ENCODE measurements at regions not wholly inside any gene's neighbourhood (a gene's known extent, or its start where the extent isn't known, plus 50 kb on each side); places are given as distances from the start of the nearest gene placed in this dataset.

DNA sequence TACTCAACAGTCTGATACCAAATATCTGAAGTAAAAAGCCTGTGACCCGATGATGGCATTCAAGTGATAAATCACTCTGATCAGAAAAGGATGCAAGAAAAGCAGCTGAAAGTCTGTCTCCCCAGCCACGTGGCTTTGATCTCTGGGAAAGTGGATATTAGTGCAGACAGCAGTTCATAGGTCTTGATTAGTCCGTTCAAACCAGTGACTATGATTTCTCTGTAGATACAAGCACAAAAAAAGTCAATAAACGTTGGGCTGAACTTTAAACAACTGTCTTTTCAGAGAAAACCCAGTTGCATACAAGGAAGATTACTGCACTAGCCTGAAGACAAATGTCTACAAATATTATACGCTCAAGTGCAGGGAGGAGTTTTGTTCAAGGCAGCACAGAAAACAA, 107.7 kb upstream of the CDC42EP3 start:
- no peak for DNase-seq (ENCODE audit: extremely low read depth in 1 of 11, low read depth in 9 of 11, low spot score in 4 of 11)

DNA sequence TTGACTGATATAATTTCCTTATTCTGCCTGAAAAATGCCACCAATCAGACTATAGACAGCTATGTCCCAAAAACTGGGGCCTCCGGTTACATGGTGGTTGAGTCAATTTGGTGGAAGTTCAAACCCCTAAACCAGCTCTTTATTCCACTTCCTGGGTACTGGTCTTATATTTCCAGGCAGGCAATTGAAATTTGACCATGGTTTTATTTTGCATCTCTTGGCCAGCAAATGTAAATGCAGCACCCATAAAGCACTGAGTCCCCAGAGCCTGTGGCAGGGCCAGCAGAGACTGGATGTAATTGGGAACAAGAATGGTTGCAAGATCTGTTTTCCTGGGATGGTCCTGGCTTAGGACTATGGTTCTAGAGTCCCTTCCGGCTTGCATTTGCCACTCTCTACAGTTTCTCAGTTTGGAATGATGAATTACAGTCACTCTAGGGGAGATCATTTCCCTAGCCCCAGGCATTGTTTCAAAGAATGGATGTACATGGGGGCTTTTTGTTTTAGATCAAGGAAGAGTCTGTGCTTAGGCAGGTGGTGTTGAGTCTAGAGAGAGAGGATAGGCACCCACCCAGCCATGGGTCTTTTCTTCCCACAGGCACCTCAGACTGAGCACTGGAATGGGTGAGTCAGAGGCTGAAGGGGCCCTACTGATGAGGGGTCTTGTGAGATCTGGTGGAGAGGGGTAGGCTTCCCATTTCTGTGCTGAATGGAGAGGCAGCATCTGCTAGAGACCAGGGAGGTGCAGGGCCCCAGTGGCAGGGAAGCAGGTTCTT, 108.4 kb upstream of the CDC42EP3 start:
- DNase-seq (ENCODE audit: extremely low read depth in 1 of 11, low read depth in 9 of 11, low spot score in 4 of 11) = no peak

DNA sequence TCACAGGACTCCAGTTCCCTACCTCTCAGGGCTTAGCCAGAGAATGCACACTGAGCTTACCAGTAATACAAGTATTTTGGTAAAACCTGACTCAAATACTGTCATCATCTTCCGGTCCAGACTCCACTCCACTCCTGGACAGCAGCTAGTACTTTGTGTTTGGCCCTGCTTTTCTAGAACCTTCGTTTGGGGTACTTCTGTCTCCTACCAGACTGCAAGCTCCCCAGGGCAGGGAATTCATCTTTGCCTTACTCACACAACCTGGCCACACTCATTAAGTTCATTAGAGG, 108.9 kb upstream of the CDC42EP3 start:
- DNase-seq (ENCODE audit: extremely low read depth in 1 of 11, low read depth in 9 of 11, low spot score in 4 of 11) = no peak

DNA sequence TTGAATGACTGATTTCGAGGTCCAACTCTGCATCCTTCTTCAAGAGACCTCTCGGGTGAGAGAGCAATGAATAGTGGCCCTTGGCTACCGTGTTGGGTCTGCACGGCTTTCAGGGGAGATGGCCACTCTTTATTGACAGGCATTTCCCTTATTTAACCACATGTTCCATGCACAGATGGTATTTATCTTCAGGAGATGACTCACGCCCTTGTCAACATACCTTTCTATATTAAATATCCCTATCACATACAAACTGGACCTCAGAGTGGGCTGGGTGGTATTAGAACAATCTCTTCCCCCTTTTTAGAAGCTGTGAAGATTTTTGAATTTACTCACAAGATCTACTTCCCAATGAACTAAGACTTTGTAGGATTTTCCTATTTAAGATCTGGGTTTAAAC, 109.6 kb upstream of the CDC42EP3 start:
- DNase-seq (ENCODE audit: extremely low read depth in 1 of 11, low read depth in 9 of 11, low spot score in 4 of 11) = no peak

DNA sequence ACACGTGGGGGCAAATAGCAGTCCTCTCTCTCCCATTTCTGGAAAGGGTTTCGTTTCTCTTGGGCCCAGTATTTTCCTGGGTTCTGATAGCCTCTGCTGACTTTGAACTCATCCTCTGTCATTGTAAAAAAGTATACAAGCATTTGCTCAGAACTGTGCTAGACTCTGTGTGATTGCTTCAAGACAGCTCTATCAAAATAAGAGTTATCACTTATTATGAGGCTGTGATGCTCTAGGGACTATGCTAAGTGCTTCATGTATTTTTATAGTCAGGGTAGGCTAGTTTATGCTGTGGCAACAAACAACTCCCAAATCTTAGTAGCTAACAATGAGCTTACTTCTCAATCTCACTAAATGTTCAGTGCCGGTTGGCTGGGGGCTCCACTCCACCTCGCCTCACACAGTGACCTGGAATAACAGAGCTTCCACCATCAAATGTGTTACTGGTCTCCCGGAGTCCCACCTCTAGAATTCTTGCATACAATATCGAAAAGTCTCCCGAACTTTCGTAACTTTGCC, 110.8 kb upstream of the CDC42EP3 start:
- no peak for DNase-seq (ENCODE audit: extremely low read depth in 1 of 11, low read depth in 9 of 11, low spot score in 4 of 11)

DNA sequence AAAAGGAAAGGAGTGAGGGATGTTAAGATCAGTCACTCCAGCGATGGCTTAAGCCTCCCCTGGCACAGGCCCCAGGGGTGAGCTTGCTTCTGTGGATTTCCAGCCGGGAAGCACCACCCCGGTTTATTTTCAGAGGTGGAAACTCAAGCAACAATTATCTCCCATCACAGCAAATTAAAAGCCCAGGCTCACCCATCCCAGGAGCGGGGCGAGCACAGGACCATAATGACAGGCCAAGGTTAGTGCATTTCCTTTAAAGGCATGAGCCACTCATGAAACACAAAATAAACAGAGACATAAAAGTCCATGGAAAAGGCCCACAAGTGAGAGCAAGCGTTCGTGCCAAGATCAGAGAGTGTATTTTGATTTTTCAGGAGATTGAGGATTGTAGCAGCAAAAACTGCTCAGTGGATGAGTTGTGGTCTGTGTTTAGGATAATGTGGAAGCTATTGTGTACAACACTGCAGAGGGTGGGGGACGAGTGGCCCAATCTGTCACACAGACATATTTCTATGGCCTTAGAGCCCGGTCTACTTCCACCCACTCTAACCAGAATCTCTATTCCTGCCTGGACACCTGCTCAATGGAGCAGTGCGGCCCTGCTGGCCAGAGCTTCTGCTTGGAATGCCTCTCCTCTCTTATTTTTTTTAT, 111.4 kb upstream of the CDC42EP3 start:
- no peak for DNase-seq (ENCODE audit: extremely low read depth in 1 of 11, low read depth in 9 of 11, low spot score in 4 of 11)

DNA sequence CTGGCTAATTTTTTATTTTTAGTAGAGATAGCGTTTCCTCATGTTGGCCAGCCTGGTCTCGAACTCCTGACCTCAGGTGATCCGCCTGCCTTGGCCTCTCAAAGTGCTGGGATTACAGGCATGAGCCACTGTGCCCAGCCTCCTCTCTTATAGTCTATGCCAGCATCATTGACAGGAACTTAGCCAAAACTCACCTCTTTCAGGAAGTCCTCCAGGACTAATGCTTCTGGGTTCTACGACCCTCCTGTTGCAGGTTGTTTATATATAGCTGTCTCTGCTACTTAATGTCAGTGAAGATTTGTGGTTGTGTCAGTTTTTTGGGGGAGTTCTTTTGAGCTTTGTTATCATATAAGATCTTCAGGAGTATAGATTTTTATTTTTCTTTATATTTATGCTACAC, 112.1 kb upstream of the CDC42EP3 start:
- no peak for DNase-seq (ENCODE audit: extremely low read depth in 1 of 11, low read depth in 9 of 11, low spot score in 4 of 11)

DNA sequence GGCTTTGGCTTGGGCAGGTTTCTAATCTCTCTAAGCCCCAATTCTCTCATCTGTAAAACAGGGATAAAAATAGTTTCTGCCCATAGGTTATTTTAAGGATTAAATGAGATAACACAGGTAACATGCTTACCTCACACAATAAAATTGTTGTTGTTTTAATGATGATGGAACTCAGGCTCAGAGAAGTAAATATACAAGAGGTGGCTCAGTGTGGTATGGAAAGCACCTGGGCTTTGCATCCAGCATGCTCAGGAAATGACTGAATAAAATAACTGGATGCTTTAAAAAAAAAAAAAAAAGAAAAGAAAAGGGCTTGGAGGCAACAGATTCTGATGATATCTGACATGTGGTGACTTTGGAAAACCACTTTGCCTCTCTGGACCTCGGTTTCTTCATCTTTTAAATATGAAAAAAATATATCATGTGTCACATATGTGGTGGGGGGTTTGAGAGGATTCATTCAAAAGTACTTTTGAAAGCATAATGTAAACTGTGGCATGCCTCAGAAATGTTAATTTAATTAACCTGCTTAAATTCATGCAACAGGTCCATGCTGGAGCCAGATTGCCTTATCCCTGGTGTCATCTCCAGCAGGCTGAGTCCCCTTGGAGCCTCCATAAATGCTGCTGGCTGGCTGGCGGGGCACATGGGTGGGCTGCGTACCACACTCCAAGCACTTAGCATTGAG, 112.8 kb upstream of the CDC42EP3 start:
- DNase-seq (ENCODE audit: extremely low read depth in 1 of 11, low read depth in 9 of 11, low spot score in 4 of 11) = no peak

DNA sequence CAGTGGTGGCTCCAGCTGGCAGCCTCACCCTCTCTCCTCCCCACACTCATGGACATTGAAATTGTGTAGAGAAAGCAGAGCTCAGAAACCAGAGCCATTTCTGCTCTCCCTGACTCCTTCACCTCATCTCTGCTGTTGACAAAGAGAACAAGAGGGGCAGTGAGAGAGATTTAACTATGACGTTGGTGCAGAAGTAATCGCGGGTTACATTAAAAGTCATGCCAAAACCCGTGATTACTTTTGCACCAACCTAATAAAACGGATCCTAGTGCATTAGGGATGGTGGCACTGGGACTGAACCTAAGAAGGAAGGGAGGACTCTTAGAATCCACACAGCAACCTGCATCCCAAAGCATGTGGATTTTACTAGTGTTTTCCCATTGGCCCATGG, 113.3 kb upstream of the CDC42EP3 start:
- DNase-seq (ENCODE audit: extremely low read depth in 1 of 11, low read depth in 9 of 11, low spot score in 4 of 11) = no peak

DNA sequence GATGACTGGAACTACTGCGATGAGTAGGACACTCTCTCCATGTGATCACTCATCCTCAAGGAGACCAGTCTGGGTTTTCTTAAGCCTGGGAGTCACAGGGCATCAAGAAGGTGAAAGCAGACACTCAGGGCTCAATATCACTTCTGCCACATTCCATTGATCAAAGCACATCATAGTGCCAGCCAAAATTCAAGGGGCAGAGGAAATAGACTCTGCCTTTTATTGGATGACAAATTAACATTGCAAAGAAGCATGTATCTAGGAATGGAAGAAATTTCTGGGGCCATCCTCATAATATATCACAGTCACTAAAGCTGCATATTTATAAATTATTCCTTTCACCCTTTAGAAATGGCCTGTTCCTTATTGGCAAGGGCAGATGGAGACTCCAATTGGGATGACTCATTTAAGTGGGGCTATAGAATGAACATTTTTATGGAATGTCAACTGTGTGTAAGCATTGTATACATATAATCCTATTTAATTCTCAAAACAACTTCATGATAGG, 114.8 kb upstream of the CDC42EP3 start:
- no peak for DNase-seq (ENCODE audit: extremely low read depth in 1 of 11, low read depth in 9 of 11, low spot score in 4 of 11)

DNA sequence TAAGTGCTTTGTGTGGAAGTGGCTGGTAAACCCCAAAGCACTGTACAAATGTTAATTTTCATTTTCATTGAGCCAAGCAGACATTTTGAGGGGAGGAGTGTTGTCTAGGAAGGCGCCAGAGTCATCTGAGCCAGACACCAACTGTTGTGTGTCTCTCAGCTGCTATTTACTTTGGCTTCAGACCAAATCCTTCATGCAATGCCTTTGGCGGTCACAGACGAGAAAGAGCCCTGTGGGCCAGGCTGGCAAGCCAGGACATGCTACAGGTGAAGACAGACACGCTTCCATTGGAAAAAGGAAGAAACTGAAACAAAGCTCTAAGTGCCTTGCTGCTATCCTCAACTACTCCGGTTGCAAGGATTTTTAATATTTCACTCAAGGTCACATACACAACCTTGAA, 115.4 kb upstream of the CDC42EP3 start:
- peak in 1 of 11 donors; percentile 26 for DNase-seq (ENCODE audit: extremely low read depth in 1 of 11, low read depth in 9 of 11, low spot score in 4 of 11)

DNA sequence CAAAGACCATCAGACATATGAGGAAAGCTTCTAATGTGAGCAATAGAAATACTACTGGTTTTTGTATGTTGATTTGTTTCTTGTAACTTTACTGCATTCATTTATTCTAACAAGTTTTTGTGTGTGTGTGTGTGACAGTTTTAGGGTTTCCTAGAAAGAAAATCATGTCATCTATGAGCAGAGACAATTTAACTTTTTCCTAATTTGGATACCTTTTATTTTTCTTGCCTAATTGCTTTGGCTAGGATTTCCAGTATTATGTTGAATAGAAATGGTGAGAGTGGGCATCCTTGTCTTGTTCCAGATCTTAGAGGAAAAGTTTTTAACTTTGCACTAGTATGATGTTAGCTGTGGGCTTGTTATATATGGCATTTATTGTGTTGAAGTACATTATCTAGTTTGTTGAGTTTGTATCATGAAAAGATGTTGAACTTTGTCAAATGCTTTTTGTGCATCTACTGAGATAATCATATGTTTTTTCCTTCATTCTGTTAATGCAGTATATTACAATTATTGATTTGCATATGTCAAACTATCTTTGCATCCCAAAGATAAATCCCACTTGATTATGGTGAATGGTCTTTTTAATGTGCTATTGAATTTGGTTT, 117.3 kb upstream of the CDC42EP3 start:
- no peak for DNase-seq (ENCODE audit: extremely low read depth in 1 of 11, low read depth in 9 of 11, low spot score in 4 of 11)

DNA sequence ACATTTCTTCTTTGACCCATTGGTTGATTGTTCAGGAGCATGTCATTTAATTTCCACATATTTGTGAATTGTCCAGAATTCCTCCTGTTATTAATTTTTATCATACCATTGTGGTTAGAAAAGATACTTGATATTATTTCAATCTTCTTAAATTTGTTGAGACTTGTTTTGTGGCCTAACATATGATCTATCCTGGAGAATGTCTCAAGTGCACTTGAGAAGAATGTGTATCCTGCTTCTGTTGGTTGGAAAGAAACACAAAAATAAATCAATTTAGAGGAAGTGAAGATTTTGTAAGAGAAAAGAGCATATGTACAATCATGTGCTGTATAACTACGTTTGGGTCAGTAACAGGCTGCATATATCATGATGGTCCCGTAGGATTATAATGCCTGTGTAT, 118.6 kb upstream of the CDC42EP3 start:
- no peak for DNase-seq (ENCODE audit: extremely low read depth in 1 of 11, low read depth in 9 of 11, low spot score in 4 of 11)

DNA sequence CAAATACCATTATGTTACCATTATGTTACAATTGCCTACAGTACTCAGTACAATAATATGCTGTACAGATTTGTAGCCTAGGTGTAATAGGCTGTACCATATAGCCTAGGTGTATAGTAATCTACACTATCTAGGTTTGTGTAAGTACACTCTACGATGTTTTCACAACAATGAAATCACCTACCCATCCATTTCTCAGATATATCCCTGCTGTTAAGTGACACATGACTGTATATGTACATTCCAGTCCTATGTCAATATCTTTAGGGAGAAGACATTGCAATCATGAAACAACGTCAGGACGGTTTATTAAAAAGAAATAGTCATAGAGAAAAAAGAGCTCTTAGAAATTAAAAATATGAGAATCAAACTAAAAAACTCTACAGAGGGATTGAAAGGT, 119.0 kb upstream of the CDC42EP3 start:
- DNase-seq (ENCODE audit: extremely low read depth in 1 of 11, low read depth in 9 of 11, low spot score in 4 of 11) = no peak

DNA sequence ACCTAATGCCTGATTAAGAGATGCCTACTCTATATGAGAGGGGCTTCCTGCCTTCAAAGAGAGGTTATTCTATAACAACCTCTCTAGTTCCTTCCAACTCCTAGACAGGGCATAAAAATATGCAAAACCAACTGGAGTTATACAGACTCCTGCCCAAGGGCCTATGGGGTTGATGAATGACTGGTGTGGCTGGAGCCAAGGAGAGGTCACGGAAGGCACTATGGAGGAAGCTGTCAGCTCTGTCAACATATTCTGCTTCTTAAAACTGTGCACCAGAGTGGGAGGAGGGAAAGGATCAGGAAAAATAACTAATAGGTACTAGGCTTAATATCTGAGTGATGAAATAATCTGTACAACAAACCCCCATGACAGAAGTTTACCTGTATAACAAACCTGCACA, 120.9 kb upstream of the CDC42EP3 start:
- DNase-seq (ENCODE audit: extremely low read depth in 1 of 11, low read depth in 9 of 11, low spot score in 4 of 11) = no peak

DNA sequence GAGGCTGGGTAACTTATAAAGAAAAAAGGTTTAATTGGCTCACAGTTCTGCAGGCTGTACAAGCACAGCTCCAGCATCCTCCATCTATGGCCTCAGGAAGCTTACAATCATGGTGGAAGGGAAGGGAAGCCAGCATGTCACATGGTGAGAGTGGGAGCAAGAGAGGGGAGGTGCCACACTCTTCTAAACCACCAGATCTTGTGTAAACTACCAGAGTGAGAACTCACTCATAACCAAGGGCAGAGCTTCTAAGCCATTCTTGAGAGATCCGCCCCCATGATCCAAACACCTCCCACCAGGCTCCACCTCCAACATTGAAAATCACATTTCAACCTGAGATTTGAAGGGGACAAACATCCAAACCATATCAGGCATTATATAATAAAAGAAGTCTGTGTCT, 121.6 kb upstream of the CDC42EP3 start:
- no peak for DNase-seq (ENCODE audit: extremely low read depth in 1 of 11, low read depth in 9 of 11, low spot score in 4 of 11)

DNA sequence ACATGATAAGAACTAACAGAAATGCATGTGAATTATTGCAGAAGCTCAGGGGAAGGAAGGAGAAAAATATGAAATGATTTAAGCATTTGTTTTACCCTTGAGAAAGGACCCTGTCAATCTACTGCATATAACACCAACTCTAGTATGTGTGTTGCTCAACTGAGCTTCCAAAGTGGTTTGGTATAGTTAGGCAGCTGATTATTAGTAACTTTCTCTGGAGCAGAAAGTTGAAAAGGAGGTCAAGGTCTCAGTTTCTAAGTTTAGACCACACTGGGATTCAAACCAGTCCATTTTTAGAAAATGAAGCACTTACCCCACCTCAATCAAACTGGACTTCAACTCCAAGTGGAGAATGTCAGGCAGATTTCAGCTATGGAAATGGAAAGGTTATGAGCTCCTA, 123.3 kb upstream of the CDC42EP3 start:
- no peak for DNase-seq (ENCODE audit: extremely low read depth in 1 of 11, low read depth in 9 of 11, low spot score in 4 of 11)

DNA sequence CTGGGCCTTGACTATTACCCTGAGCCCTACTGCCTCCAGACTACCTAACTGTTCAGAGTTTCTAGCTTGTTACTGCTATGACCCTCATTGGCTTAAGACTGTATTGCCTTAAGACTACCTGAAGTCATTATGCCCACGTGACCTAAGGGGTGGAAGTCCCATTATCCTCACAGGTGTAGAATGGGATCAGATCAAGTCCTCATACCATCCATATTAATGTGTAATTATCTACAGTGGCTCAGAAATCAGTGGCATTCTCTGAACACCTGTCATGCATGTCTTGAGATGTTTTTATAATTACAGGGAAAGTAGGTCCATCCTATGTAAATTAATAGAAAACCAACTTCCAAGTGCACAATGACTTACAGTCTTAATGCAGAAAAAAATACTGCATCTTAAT, 124.0 kb upstream of the CDC42EP3 start:
- no peak for DNase-seq (ENCODE audit: extremely low read depth in 1 of 11, low read depth in 9 of 11, low spot score in 4 of 11)

DNA sequence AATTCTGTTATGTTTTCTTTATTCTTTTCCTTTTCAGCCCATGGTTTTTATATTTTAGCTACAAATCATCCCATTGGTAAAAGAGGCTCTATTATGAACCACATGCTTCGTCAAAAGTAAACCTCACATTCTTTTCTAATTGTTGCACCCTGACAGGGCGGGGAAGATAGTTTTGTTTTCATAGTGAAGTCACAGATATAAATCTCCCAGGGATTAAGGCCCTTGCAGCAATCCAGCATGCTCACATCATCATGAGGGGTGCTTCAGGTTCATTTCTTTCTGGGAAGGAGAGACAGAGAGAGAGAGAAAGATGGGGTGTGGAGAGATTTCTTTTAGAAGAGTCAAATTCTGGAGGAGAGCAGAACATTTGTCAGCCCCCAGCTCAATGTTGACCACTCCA, 124.5 kb upstream of the CDC42EP3 start:
- DNase-seq (ENCODE audit: extremely low read depth in 1 of 11, low read depth in 9 of 11, low spot score in 4 of 11) = no peak

DNA sequence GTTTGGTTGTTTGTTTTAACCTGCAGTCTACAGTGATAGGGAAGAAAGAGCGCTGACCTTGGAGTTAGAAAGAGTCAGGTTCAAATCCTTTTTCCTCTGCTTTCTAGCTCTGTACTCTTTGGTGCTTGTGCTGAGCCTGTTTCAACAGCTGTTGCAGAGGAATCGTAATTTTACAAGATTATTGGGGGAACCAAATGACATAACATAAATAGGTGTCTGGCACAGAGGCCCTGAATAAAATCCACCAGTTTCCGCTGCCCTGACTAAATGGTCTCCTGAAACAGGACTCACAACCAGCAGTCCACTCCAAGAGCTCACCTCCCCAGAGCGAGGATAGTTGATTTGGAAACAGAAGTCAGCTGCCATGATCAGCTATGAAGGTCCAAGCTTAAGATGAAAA, 125.0 kb upstream of the CDC42EP3 start:
- no peak for DNase-seq (ENCODE audit: extremely low read depth in 1 of 11, low read depth in 9 of 11, low spot score in 4 of 11)

All from renal cortex interstitium (tissue), 11 donors.